ENCODE measurements at regions not wholly inside any gene's neighbourhood (a gene's known extent, or its start where the extent isn't known, plus 50 kb on each side); places are given as distances from the start of the nearest gene placed in this dataset.

DNA sequence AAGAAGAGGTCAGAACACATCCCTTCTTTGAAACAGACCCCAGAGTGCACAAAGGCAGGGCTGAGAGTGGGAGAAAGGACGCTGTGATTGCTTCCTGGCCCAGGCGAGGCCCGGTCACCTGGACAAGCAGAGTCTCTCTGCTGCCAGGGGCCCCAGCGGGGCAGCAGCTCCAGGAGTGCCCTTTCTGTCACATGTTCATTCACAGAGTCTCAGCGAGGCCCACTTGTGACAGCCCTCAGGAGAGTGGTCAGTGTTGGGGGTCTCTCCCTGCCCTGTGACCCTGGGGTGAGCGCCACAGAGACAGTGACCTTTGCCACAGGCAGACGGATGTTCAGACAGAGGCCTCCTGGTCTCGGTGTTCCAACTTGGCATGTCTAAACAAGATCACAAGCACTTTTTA, 130.2 kb upstream of the IRX4 start:
- no peak overlapping the region for H3K4me3 Mint-ChIP-seq
- TF ChIP-seq STAT1 (IDR thresholded peaks at IDR 0.05; ENCODE audit: unreplicated experiment) = no peak
- TF ChIP-seq NANOG (IDR thresholded peaks at IDR 0.05; ENCODE audit: borderline replicate concordance) = no peak
- no peak for TF ChIP-seq POLR2AphosphoS5 (IDR thresholded peaks at IDR 0.05; ENCODE audit: low read depth)
- TF ChIP-seq, protein P1, sequence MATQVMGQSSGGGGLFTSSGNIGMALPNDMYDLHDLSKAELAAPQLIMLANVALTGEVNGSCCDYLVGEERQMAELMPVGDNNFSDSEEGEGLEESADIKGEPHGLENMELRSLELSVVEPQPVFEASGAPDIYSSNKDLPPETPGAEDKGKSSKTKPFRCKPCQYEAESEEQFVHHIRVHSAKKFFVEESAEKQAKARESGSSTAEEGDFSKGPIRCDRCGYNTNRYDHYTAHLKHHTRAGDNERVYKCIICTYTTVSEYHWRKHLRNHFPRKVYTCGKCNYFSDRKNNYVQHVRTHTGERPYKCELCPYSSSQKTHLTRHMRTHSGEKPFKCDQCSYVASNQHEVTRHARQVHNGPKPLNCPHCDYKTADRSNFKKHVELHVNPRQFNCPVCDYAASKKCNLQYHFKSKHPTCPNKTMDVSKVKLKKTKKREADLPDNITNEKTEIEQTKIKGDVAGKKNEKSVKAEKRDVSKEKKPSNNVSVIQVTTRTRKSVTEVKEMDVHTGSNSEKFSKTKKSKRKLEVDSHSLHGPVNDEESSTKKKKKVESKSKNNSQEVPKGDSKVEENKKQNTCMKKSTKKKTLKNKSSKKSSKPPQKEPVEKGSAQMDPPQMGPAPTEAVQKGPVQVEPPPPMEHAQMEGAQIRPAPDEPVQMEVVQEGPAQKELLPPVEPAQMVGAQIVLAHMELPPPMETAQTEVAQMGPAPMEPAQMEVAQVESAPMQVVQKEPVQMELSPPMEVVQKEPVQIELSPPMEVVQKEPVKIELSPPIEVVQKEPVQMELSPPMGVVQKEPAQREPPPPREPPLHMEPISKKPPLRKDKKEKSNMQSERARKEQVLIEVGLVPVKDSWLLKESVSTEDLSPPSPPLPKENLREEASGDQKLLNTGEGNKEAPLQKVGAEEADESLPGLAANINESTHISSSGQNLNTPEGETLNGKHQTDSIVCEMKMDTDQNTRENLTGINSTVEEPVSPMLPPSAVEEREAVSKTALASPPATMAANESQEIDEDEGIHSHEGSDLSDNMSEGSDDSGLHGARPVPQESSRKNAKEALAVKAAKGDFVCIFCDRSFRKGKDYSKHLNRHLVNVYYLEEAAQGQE (IDR thresholded peaks at IDR 0.05; ENCODE audit: unreplicated experiment) = no peak
- TF ChIP-seq, protein P2, sequence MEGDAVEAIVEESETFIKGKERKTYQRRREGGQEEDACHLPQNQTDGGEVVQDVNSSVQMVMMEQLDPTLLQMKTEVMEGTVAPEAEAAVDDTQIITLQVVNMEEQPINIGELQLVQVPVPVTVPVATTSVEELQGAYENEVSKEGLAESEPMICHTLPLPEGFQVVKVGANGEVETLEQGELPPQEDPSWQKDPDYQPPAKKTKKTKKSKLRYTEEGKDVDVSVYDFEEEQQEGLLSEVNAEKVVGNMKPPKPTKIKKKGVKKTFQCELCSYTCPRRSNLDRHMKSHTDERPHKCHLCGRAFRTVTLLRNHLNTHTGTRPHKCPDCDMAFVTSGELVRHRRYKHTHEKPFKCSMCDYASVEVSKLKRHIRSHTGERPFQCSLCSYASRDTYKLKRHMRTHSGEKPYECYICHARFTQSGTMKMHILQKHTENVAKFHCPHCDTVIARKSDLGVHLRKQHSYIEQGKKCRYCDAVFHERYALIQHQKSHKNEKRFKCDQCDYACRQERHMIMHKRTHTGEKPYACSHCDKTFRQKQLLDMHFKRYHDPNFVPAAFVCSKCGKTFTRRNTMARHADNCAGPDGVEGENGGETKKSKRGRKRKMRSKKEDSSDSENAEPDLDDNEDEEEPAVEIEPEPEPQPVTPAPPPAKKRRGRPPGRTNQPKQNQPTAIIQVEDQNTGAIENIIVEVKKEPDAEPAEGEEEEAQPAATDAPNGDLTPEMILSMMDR (conservative IDR thresholded peaks at IDR 0.05; ENCODE audit: low read depth in 2 of 2) = no peak
- TF ChIP-seq EZH2phosphoT487 (IDR thresholded peaks at IDR 0.05; ENCODE audit: unreplicated experiment) = no peak
- TF ChIP-seq, protein P3, sequence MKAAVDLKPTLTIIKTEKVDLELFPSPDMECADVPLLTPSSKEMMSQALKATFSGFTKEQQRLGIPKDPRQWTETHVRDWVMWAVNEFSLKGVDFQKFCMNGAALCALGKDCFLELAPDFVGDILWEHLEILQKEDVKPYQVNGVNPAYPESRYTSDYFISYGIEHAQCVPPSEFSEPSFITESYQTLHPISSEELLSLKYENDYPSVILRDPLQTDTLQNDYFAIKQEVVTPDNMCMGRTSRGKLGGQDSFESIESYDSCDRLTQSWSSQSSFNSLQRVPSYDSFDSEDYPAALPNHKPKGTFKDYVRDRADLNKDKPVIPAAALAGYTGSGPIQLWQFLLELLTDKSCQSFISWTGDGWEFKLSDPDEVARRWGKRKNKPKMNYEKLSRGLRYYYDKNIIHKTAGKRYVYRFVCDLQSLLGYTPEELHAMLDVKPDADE (IDR thresholded peaks at IDR 0.05) = no peak
- no peak for TF ChIP-seq CREB1 (CRISPR knock-in tag; IDR thresholded peaks at IDR 0.05; ENCODE audit: low read depth)
- TF ChIP-seq EZH2 (IDR thresholded peaks at IDR 0.05; ENCODE audit: low read depth, unreplicated experiment) = no peak
- no peak for TF ChIP-seq JUNB (IDR thresholded peaks at IDR 0.05; ENCODE audit: unreplicated experiment)
- TF ChIP-seq, protein P4, sequence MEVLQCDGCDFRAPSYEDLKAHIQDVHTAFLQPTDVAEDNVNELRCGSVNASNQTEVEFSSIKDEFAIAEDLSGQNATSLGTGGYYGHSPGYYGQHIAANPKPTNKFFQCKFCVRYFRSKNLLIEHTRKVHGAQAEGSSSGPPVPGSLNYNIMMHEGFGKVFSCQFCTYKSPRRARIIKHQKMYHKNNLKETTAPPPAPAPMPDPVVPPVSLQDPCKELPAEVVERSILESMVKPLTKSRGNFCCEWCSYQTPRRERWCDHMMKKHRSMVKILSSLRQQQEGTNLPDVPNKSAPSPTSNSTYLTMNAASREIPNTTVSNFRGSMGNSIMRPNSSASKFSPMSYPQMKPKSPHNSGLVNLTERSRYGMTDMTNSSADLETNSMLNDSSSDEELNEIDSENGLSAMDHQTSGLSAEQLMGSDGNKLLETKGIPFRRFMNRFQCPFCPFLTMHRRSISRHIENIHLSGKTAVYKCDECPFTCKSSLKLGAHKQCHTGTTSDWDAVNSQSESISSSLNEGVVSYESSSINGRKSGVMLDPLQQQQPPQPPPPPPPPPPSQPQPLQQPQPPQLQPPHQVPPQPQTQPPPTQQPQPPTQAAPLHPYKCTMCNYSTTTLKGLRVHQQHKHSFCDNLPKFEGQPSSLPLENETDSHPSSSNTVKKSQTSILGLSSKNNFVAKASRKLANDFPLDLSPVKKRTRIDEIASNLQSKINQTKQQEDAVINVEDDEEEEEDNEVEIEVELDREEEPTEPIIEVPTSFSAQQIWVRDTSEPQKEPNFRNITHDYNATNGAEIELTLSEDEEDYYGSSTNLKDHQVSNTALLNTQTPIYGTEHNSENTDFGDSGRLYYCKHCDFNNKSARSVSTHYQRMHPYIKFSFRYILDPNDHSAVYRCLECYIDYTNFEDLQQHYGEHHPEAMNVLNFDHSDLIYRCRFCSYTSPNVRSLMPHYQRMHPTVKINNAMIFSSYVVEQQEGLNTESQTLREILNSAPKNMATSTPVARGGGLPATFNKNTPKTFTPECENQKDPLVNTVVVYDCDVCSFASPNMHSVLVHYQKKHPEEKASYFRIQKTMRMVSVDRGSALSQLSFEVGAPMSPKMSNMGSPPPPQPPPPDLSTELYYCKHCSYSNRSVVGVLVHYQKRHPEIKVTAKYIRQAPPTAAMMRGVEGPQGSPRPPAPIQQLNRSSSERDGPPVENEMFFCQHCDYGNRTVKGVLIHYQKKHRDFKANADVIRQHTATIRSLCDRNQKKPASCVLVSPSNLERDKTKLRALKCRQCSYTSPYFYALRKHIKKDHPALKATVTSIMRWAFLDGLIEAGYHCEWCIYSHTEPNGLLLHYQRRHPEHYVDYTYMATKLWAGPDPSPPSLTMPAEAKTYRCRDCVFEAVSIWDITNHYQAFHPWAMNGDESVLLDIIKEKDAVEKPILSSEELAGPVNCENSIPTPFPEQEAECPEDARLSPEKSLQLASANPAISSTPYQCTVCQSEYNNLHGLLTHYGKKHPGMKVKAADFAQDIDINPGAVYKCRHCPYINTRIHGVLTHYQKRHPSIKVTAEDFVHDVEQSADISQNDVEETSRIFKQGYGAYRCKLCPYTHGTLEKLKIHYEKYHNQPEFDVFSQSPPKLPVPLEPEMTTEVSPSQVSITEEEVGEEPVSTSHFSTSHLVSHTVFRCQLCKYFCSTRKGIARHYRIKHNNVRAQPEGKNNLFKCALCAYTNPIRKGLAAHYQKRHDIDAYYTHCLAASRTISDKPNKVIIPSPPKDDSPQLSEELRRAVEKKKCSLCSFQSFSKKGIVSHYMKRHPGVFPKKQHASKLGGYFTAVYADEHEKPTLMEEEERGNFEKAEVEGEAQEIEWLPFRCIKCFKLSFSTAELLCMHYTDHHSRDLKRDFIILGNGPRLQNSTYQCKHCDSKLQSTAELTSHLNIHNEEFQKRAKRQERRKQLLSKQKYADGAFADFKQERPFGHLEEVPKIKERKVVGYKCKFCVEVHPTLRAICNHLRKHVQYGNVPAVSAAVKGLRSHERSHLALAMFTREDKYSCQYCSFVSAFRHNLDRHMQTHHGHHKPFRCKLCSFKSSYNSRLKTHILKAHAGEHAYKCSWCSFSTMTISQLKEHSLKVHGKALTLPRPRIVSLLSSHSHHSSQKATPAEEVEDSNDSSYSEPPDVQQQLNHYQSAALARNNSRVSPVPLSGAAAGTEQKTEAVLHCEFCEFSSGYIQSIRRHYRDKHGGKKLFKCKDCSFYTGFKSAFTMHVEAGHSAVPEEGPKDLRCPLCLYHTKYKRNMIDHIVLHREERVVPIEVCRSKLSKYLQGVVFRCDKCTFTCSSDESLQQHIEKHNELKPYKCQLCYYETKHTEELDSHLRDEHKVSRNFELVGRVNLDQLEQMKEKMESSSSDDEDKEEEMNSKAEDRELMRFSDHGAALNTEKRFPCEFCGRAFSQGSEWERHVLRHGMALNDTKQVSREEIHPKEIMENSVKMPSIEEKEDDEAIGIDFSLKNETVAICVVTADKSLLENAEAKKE (CRISPR knock-in tag; IDR thresholded peaks at IDR 0.05) = no peak
- no peak for TF ChIP-seq ZNF331 (CRISPR knock-in tag; IDR thresholded peaks at IDR 0.05; ENCODE audit: low read depth)
- TF ChIP-seq ZNF114 (CRISPR knock-in tag; IDR thresholded peaks at IDR 0.05) = no peak
- H3K27me3 ChIP-seq (ENCODE audit: insufficient read depth) = no peaks in the 10 kb centered on the region
- DNase-seq (ENCODE audit: low spot score) = no peak
- no peaks in the 10 kb centered on the region for H3F3A ChIP-seq (replicated peaks; ENCODE audit: low read depth)
- H3K4me1 ChIP-seq (ENCODE audit: insufficient read depth) = no peaks in the 10 kb centered on the region
- ATAC-seq = no peak
- no peaks in the 10 kb centered on the region; the same call in 1 of the 2 replicates for H4K20me1 ChIP-seq (replicated peaks; ENCODE audit: insufficient read depth)
- no peak overlapping the region for H2AFZ ChIP-seq
- no peak overlapping the region for H3K27ac Mint-ChIP-seq
- H3K79me2 ChIP-seq (replicated peaks; ENCODE audit: insufficient read depth) = no peaks in the 10 kb centered on the region
- peaks cover 5% of the 10 kb centered on the region for H3K27me3 Mint-ChIP-seq (ENCODE audit: insufficient read depth, low read depth, poor library complexity)
- no peaks in the 10 kb centered on the region; the same call in 2 of the 3 replicates for H3K4me1 Mint-ChIP-seq
- no peak overlapping the region for H3K27ac ChIP-seq (ENCODE audit: low read depth)
- no peaks in the 10 kb centered on the region for H3K9me2 ChIP-seq (ENCODE audit: insufficient read depth)
- no peaks in the 10 kb centered on the region for H3K9me3 Mint-ChIP-seq
- H3K36me3 ChIP-seq (ENCODE audit: insufficient read depth) = no peaks in the 10 kb centered on the region
- no peaks in the 10 kb centered on the region for H3K36me3 Mint-ChIP-seq (ENCODE audit: low read depth)
- no peak overlapping the region for H3K4me3 ChIP-seq
- H3K4me2 ChIP-seq = no peak overlapping the region

All from GM23338 (cell line).